Fibroblast of lung (primary cell): ENCODE measurements at regions not wholly inside any gene's neighbourhood (a gene's known extent, or its start where the extent isn't known, plus 50 kb on each side); places are given as distances from the start of the nearest gene placed in this dataset.

Experiments used
- DNase-seq, 2 donors: peaks; one replicate each; pipeline versions ENCODE4 v3.0.0 to v3.0.0-alpha.2; 2010; ENCODE audit warnings: low read depth in 2 of 2
- H2AFZ ChIP-seq: 2 replicates; pipeline ENCODE4 v1.5.1; 2012; ENCODE audit warnings: low read length, control low read depth, inconsistent platforms
- H3K27ac ChIP-seq: 2 replicates; pipeline ENCODE4 v1.5.1; 2011; ENCODE audit warnings: low read length, control low read depth; ENCODE audit not compliant: insufficient read depth
- H3K27me3 ChIP-seq: 2 replicates; pipeline ENCODE4 v1.5.1; 2011; ENCODE audit warnings: mild to moderate bottlenecking, low read length; ENCODE audit not compliant: control insufficient read depth, insufficient read depth
- H3K36me3 ChIP-seq: 2 replicates; pipeline ENCODE4 v1.5.1; 2011; ENCODE audit warnings: low read length; ENCODE audit not compliant: control insufficient read depth, insufficient read depth
- H3K4me1 ChIP-seq: 2 replicates; pipeline ENCODE4 v1.5.1; 2011; ENCODE audit warnings: low read length; ENCODE audit not compliant: control insufficient read depth, insufficient read depth; ENCODE audit errors: extremely low read depth
- H3K4me2 ChIP-seq: 2 replicates; pipeline ENCODE4 v1.5.1; 2011; ENCODE audit warnings: low read length, control low read depth; ENCODE audit not compliant: insufficient read depth; ENCODE audit errors: extremely low read depth
- H3K4me3 ChIP-seq, 4 experiments: fragments of 200-600 bp in 1 of 4; sonication (generic) in 1 of 4; replicated peaks in 1 of 4; 2 replicates each; pipeline ENCODE4 v1.5.1; 2011 to 2016; ENCODE audit warnings: low read length in 4 of 4, low read depth in 3 of 4, mild to moderate bottlenecking in 3 of 4, control low read depth in 2 of 4, inconsistent platforms in 1 of 4, mixed read lengths in 1 of 4; ENCODE audit not compliant: insufficient read depth in 1 of 4; ENCODE audit errors: control extremely low read depth in 1 of 4
- H3K79me2 ChIP-seq: 2 replicates; pipeline ENCODE4 v1.5.1; 2012; ENCODE audit warnings: mild to moderate bottlenecking, low read length, inconsistent platforms; ENCODE audit not compliant: control insufficient read depth, insufficient read depth
- H3K9ac ChIP-seq: 2 replicates; pipeline ENCODE4 v1.5.1; 2011; ENCODE audit warnings: mild to moderate bottlenecking, low read length, control low read depth; ENCODE audit not compliant: insufficient read depth
- H3K9me3 ChIP-seq: 2 replicates; pipeline ENCODE4 v1.5.1; 2012; ENCODE audit warnings: low read depth, low read length; ENCODE audit not compliant: control insufficient read depth, insufficient read depth
- H4K20me1 ChIP-seq: 2 replicates; pipeline ENCODE4 v1.5.1; 2011; ENCODE audit warnings: low read length; ENCODE audit not compliant: control insufficient read depth, insufficient read depth; ENCODE audit errors: extremely low read depth
- EZH2 ChIP-seq: IDR thresholded peaks from 2 replicates; pipeline ENCODE4 v1.5.1; 2012; ENCODE audit warnings: low read length, control low read depth, mild to moderate bottlenecking; ENCODE audit errors: missing control alignments
- TF ChIP-seq, protein P1 (sequence below), 2 donors: IDR thresholded peaks in 1 of 2; conservative IDR thresholded peaks in 1 of 2; 1 replicate in 1 of 2; 2 replicates in 1 of 2; pipeline ENCODE4 v1.5.1; 2011 to 2012; ENCODE audit warnings: low read length in 2 of 2, control low read depth in 1 of 2, inconsistent platforms in 1 of 2, low read depth in 1 of 2, mild to moderate bottlenecking in 1 of 2

DNA sequence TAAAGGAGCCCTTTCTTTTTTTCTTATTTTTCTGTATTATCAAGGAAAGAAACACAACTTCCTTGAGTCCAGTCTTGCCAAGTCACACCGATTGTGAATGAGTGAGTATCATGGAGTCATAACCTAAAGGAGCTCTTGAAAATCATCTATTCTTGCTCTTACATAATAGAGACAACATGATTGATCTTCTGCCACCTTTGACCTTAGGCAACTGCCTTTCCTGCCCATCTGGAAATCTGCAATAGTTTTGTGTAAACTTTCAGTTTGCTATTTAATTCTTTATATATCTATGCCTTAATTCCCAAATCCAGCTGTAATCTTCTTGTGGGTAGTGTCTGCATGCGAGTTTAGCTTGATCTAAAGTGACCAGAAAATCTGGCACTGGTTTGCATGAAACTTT, 149.9 kb upstream of the FST start:
- H3K9me3 ChIP-seq = no peaks in the 10 kb centered on the region
- no peak overlapping the region for H3K4me3 ChIP-seq
- H3K27me3 ChIP-seq = no peaks in the 10 kb centered on the region
- H3K79me2 ChIP-seq = no peaks in the 10 kb centered on the region
- no peak overlapping the region for H3K9ac ChIP-seq
- no peak overlapping the region for H3K27ac ChIP-seq
- no peaks in the 10 kb centered on the region for H3K36me3 ChIP-seq
- peaks cover 24% of the 10 kb centered on the region for H3K4me1 ChIP-seq
- DNase-seq = no peak
- H3K4me2 ChIP-seq = no peak overlapping the region
- TF ChIP-seq, protein P1, sequence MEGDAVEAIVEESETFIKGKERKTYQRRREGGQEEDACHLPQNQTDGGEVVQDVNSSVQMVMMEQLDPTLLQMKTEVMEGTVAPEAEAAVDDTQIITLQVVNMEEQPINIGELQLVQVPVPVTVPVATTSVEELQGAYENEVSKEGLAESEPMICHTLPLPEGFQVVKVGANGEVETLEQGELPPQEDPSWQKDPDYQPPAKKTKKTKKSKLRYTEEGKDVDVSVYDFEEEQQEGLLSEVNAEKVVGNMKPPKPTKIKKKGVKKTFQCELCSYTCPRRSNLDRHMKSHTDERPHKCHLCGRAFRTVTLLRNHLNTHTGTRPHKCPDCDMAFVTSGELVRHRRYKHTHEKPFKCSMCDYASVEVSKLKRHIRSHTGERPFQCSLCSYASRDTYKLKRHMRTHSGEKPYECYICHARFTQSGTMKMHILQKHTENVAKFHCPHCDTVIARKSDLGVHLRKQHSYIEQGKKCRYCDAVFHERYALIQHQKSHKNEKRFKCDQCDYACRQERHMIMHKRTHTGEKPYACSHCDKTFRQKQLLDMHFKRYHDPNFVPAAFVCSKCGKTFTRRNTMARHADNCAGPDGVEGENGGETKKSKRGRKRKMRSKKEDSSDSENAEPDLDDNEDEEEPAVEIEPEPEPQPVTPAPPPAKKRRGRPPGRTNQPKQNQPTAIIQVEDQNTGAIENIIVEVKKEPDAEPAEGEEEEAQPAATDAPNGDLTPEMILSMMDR (conservative IDR thresholded peaks at IDR 0.05 in 1 of 2, IDR thresholded peaks at IDR 0.05 in 1 of 2; ENCODE audit: low read depth in 1 of 2, low read length in 2 of 2) = no peak
- no peak for TF ChIP-seq EZH2
- H4K20me1 ChIP-seq = no peaks in the 10 kb centered on the region
- no peak overlapping the region for H2AFZ ChIP-seq

DNA sequence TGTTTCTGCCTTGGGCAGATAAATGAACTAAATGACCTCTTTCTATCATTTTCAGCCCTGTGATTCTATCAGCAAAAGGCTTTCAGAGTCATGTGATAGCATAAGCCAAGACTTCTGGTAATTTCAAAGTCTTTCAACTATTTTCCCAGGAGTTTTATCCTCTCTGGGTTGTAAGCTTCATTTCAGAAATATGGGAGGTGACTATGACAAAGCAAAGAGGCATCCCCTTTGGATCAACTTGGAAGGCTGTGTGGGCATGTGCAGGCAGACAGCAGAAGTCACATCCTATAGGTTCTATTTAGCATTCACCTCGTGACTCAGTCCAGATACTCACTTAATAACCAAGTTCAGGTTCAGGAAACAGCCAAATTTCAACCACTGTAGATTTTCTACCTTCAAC, 149.0 kb upstream of the FST start:
- H4K20me1 ChIP-seq = no peaks in the 10 kb centered on the region

DNA sequence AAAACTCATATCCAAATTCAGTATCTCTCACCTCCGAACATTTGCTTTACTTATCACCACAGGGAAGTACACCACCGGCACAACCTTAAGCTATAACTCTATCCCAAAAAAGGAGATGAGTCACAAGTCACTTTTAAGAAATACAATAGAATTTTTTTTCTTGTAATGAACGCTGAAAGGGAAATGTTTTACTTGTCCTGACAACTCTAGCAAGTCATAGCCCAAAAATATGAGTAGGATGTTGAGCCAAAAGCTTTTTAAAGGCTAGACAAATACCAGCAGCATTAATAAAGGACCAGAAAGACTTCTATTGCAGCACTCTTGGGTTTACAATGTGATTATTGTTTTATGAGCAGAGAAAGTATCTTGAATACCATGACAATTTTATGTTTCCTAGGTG, 147.3 kb upstream of the FST start:
- Histone ChIP-seq H3K9me3 (no peaks in the 10 kb centered on the region), H3K4me1 (peaks cover 25% of the 10 kb centered on the region), H3K79me2 (no peaks in the 10 kb centered on the region), H2AFZ (no peak overlapping the region), H3K36me3 (no peaks in the 10 kb centered on the region), H3K4me2 (no peak overlapping the region), H3K9ac (no peak overlapping the region), H3K27ac (peak overlapping the region; percentile 69), H4K20me1 (no peaks in the 10 kb centered on the region), H3K27me3 (no peaks in the 10 kb centered on the region), H3K4me3 (no peak overlapping the region)
- DNase-seq = peak; percentile 43 to 86
- TF ChIP-seq EZH2 = no peak
- TF ChIP-seq, protein P1 (conservative IDR thresholded peaks at IDR 0.05 in 1 of 2, IDR thresholded peaks at IDR 0.05 in 1 of 2; ENCODE audit: low read depth in 1 of 2, low read length in 2 of 2) = no peak

More for the DNA sequence above, 149.0 kb upstream of the FST start:
- H3K4me1 ChIP-seq = peaks cover 24% of the 10 kb centered on the region
- H3K27ac ChIP-seq = peak overlapping the region; percentile 50
- H3K27me3 ChIP-seq = no peaks in the 10 kb centered on the region
- no peak overlapping the region for H3K4me3 ChIP-seq
- no peaks in the 10 kb centered on the region for H3K9me3 ChIP-seq
- H2AFZ ChIP-seq = no peak overlapping the region
- H3K4me2 ChIP-seq = no peak overlapping the region
- H3K79me2 ChIP-seq = no peaks in the 10 kb centered on the region
- TF ChIP-seq, protein P1 (conservative IDR thresholded peaks at IDR 0.05 in 1 of 2, IDR thresholded peaks at IDR 0.05 in 1 of 2; ENCODE audit: low read depth in 1 of 2, low read length in 2 of 2) = no peak
- no peak for TF ChIP-seq EZH2
- H3K36me3 ChIP-seq = no peaks in the 10 kb centered on the region
- H3K9ac ChIP-seq = no peak overlapping the region
- DNase-seq = peak in 1 of 2 donors; percentile 85
